HEK293T (cell line): ENCODE measurements at regions not wholly inside any gene's neighbourhood (a gene's known extent, or its start where the extent isn't known, plus 50 kb on each side); places are given as distances from the start of the nearest gene placed in this dataset.

ENCODE experiments used
- NFRKB ChIP-seq: fragments of 450-650 bp; IDR thresholded peaks from 2 replicates; pipeline ENCODE4 v1.6.1; 2016; ENCODE audit warnings: mild to moderate bottlenecking, moderate library complexity
- SP1 ChIP-seq: fragments of 450-650 bp; IDR thresholded peaks from 2 replicates; pipeline ENCODE4 v1.6.1; 2017
- SUZ12 ChIP-seq: fragments of 450-650 bp; IDR thresholded peaks from 2 replicates; pipeline ENCODE4 v1.6.1; 2016; ENCODE audit warnings: mild to moderate bottlenecking

- TF ChIP-seq SUZ12 (no peak), SP1 (no peak), NFRKB (no peak)
Observed at GRCh38 chr6:137681445-137682009, 185.5 kb upstream of the TNFAIP3 start.
